ENCODE measurements at regions not wholly inside any gene's neighbourhood (a gene's known extent, or its start where the extent isn't known, plus 50 kb on each side); places are given as distances from the start of the nearest gene placed in this dataset.

GRCh38 chrX:104318330-104319009 lies 63.7 kb upstream of the ESX1 start:
- no peak overlapping the region for H3K27ac ChIP-seq
- peak; percentile 91 to 97 (median 94) for ATAC-seq
- 29 to 31% methylated on average over 4 of the region's 4 CpGs for WGBS, 2 donors
- H3K27me3 ChIP-seq = peaks cover 0 to 4% (median 0%) of the 10 kb centered on the region in 4 donors
- no peak for FAIRE-seq
- no peaks in the 10 kb centered on the region for H3K36me3 ChIP-seq
- intact Hi-C loops (cut with DNase I) = no loop called here
- H3K4me3 ChIP-seq = no peak overlapping the region
- DNase-seq = peak in 4 of 6 donors; percentile 19 to 43 (median 26)
- TF ChIP-seq CTCF (IDR thresholded peaks at IDR 0.05) = no peak
- H3K4me1 ChIP-seq = peaks cover 0 to 4% (median 0%) of the 10 kb centered on the region in 3 donors
- no peaks in the 10 kb centered on the region for H3K9me3 ChIP-seq

GRCh38 chrX:104316739-104317138 lies 62.0 kb upstream of the ESX1 start:
- H3K4me1 ChIP-seq = peaks cover 0 to 4% (median 0%) of the 10 kb centered on the region in 3 donors
- no peaks in the 10 kb centered on the region for H3K9me3 ChIP-seq
- TF ChIP-seq CTCF (IDR thresholded peaks at IDR 0.05) = no peak
- intact Hi-C loops (cut with DNase I) = no loop called here
- no peak for FAIRE-seq
- WGBS, 2 donors = 66 to 68% methylated on average over 3 of the region's 3 CpGs
- no peak overlapping the region for H3K27ac ChIP-seq
- H3K36me3 ChIP-seq = no peaks in the 10 kb centered on the region
- no peak overlapping the region for H3K4me3 ChIP-seq
- DNase-seq = no peak
- no peak for ATAC-seq
- peaks cover 0 to 8% (median 0%) of the 10 kb centered on the region in 4 donors for H3K27me3 ChIP-seq

- Histone ChIP-seq H3K4me1 (peaks cover 0 to 4% (median 0%) of the 10 kb centered on the region in 3 donors), H3K36me3 (no peaks in the 10 kb centered on the region), H3K27ac (no peak overlapping the region), H3K9me3 (no peaks in the 10 kb centered on the region), H3K4me3 (no peak overlapping the region), H3K27me3 (peaks cover 0 to 8% (median 0%) of the 10 kb centered on the region in 4 donors)
- DNase-seq (no peak), ATAC-seq (no peak), FAIRE-seq (no peak)
- intact Hi-C loops (cut with DNase I) = no loop called here
- WGBS, 2 donors = 62 to 71% methylated on average over 3 of the region's 3 CpGs
- TF ChIP-seq CTCF (IDR thresholded peaks at IDR 0.05) = no peak
Observed at GRCh38 chrX:104315555-104315954, 60.8 kb upstream of the ESX1 start.

GRCh38 chrX:104310657-104311254 lies 56.0 kb upstream of the ESX1 start:
- WGBS, 2 donors = 61 to 75% methylated on average over 2 of the region's 2 CpGs
- Histone ChIP-seq H3K36me3 (no peaks in the 10 kb centered on the region), H3K4me1 (no peaks in the 10 kb centered on the region), H3K27me3 (peaks cover 0 to 18% (median 0%) of the 10 kb centered on the region in 4 donors), H3K27ac (no peak overlapping the region), H3K9me3 (no peaks in the 10 kb centered on the region), H3K4me3 (no peak overlapping the region)
- no peak for DNase-seq
- TF ChIP-seq CTCF (IDR thresholded peaks at IDR 0.05) = no peak
- FAIRE-seq = no peak
- intact Hi-C loops (cut with DNase I) = no loop called here
- no peak for ATAC-seq

- FAIRE-seq (no peak), ATAC-seq (peak in 3 of 4 donors; percentile 29 to 58 (median 38)), DNase-seq (no peak)
- no peak overlapping the region for H3K4me3 ChIP-seq
- 27 to 51% methylated on average over 12 of the region's 12 CpGs for WGBS, 2 donors
- no peak for TF ChIP-seq CTCF (IDR thresholded peaks at IDR 0.05)
- H3K27ac ChIP-seq = no peak overlapping the region
- intact Hi-C loops (cut with DNase I) = no loop called here
- no peaks in the 10 kb centered on the region for H3K36me3 ChIP-seq
- no peaks in the 10 kb centered on the region for H3K9me3 ChIP-seq
- peaks cover 0 to 18% (median 0%) of the 10 kb centered on the region in 4 donors for H3K27me3 ChIP-seq
- no peaks in the 10 kb centered on the region for H3K4me1 ChIP-seq
Observed at GRCh38 chrX:104310090-104310489, 55.4 kb upstream of the ESX1 start.

Measured in pancreas (tissue), 10 donors.